GM12875 (cell line): ENCODE measurements at regions not wholly inside any gene's neighbourhood (a gene's known extent, or its start where the extent isn't known, plus 50 kb on each side); places are given as distances from the start of the nearest gene placed in this dataset.

Experiments
- H3K4me3 ChIP-seq: one replicate; pipeline ENCODE4 v1.5.1; 2011; ENCODE audit warnings: low read depth, low read length, control low read depth
- CTCF ChIP-seq: IDR thresholded peaks from 2 replicates; pipeline ENCODE4 v1.5.1; 2011; ENCODE audit warnings: low read depth, mild to moderate bottlenecking, control low read depth, inconsistent platforms, low read length, moderate library complexity, borderline replicate concordance; ENCODE audit not compliant: insufficient read depth

GRCh38 chr12:93054021-93054420 is 124.9 kb upstream of the EEA1 start:
- H3K4me3 ChIP-seq, result no peak overlapping the region
- TF ChIP-seq CTCF, result no peak

- no peak for TF ChIP-seq CTCF
- H3K4me3 ChIP-seq, result no peak overlapping the region
These were observed 126.1 kb upstream of the EEA1 start for GRCh38 chr12:93055221-93055620.

GRCh38 chr12:93056971-93057535 is 128.0 kb upstream of the EEA1 start:
- H3K4me3 ChIP-seq, result no peak overlapping the region
- TF ChIP-seq CTCF, result no peak

GRCh38 chr12:93058280-93058679 is 129.2 kb upstream of the EEA1 start:
- H3K4me3 ChIP-seq, result no peak overlapping the region
- TF ChIP-seq CTCF, result no peak

- no peak for TF ChIP-seq CTCF
- H3K4me3 ChIP-seq, result no peak overlapping the region
These were observed 130.2 kb upstream of the EEA1 start for GRCh38 chr12:93059288-93059687.

GRCh38 chr12:93059925-93060665 is 131.0 kb upstream of the EEA1 start:
- H3K4me3 ChIP-seq, result no peak overlapping the region
- TF ChIP-seq CTCF, result no peak
